Kidney (tissue), 13 donors: ENCODE measurements at regions not wholly inside any gene's neighbourhood (a gene's known extent, or its start where the extent isn't known, plus 50 kb on each side); places are given as distances from the start of the nearest gene placed in this dataset.

ENCODE experiments used
- DNase-seq, 5 donors: peaks; one replicate each; pipeline ENCODE4 v3.0.0-alpha.2; 2013 to 2020
- FAIRE-seq: peaks from 2 replicates; lab custom pipeline; 2012; peaks lifted over from hg19 to GRCh38; lab: Jason Lieb, UNC
- H3K27ac ChIP-seq, 2 donors: one replicate each; pipeline ENCODE4 v1.7.0; 2013; ENCODE audit warnings: low read depth in 2 of 2, low read length in 2 of 2, inconsistent platforms in 1 of 2
- H3K27me3 ChIP-seq: one replicate; pipeline ENCODE4 v1.7.1; 2013; ENCODE audit warnings: low read length, inconsistent platforms; ENCODE audit not compliant: control insufficient read depth, insufficient read depth
- H3K36me3 ChIP-seq, 3 donors: one replicate each; pipeline versions ENCODE4 v1.7.0 to v1.7.1; 2013; ENCODE audit warnings: low read length in 3 of 3, control low read depth in 1 of 3, inconsistent platforms in 1 of 3; ENCODE audit not compliant: insufficient read depth in 3 of 3, control insufficient read depth in 2 of 3
- H3K4me1 ChIP-seq, 3 donors: one replicate each; pipeline versions ENCODE4 v1.7.0 to v1.7.1; 2013; ENCODE audit warnings: low read length in 3 of 3, inconsistent platforms in 1 of 3, low read depth in 1 of 3; ENCODE audit not compliant: control insufficient read depth in 2 of 3, insufficient read depth in 2 of 3
- H3K4me3 ChIP-seq, 3 donors: one replicate each; pipeline versions ENCODE4 v1.7.0 to v1.8.1; 2013; ENCODE audit warnings: low read length in 3 of 3, control low read depth in 1 of 3, inconsistent platforms in 1 of 3
- H3K9ac ChIP-seq, 3 donors: one replicate each; pipeline versions ENCODE4 v1.7.0 to v1.7.1; 2013; ENCODE audit warnings: low read length in 3 of 3, control low read depth in 1 of 3, inconsistent platforms in 1 of 3
- H3K9me3 ChIP-seq, 3 donors: one replicate each; pipeline versions ENCODE4 v1.7.0 to v1.7.1; 2013; ENCODE audit warnings: low read length in 3 of 3, control low read depth in 1 of 3, inconsistent platforms in 1 of 3; ENCODE audit not compliant: control insufficient read depth in 2 of 3, insufficient read depth in 1 of 3
- intact Hi-C: fragments of 100-400 bp; cut with DNase I; formaldehyde crosslinking; loops from one replicate; pipeline ENCODE4 v1.11.1; 2022
- TF ChIP-seq, protein P1 (sequence below): IDR thresholded peaks from 3 replicates; pipeline ENCODE4 v1.5.1; 2012; ENCODE audit warnings: mild to moderate bottlenecking, moderate library complexity, borderline replicate concordance; ENCODE audit not compliant: insufficient read depth; ENCODE audit errors: extremely low read depth
- donor health status: control.
- donor health status: control.
- donor health status: control.
- donor health status: control.
- donor health status: control.
- donor health status: DM: yes; HTN: yes; CAD: no.
- donor health status: Normal renal cell carcinoma (clear cell type).

GRCh38 chr1:235918032-235918431, 51.3 kb upstream of the LYST start:
- Histone ChIP-seq H3K27me3 (no peaks in the 10 kb centered on the region), H3K4me1 (peaks cover 0 to 3% (median 2%) of the 10 kb centered on the region in 3 donors), H3K27ac (peak overlapping the region in 1 of 2 donors; percentile 23), H3K36me3 (no peaks in the 10 kb centered on the region), H3K9ac (no peak overlapping the region), H3K4me3 (no peak overlapping the region), H3K9me3 (no peaks in the 10 kb centered on the region)
- TF ChIP-seq, protein P1, sequence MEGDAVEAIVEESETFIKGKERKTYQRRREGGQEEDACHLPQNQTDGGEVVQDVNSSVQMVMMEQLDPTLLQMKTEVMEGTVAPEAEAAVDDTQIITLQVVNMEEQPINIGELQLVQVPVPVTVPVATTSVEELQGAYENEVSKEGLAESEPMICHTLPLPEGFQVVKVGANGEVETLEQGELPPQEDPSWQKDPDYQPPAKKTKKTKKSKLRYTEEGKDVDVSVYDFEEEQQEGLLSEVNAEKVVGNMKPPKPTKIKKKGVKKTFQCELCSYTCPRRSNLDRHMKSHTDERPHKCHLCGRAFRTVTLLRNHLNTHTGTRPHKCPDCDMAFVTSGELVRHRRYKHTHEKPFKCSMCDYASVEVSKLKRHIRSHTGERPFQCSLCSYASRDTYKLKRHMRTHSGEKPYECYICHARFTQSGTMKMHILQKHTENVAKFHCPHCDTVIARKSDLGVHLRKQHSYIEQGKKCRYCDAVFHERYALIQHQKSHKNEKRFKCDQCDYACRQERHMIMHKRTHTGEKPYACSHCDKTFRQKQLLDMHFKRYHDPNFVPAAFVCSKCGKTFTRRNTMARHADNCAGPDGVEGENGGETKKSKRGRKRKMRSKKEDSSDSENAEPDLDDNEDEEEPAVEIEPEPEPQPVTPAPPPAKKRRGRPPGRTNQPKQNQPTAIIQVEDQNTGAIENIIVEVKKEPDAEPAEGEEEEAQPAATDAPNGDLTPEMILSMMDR: no peak
- peak in 1 of 5 donors; percentile 18 for DNase-seq
- no peak for FAIRE-seq
- intact Hi-C loops: no loop called here

GRCh38 chr1:235917267-235917811, 50.6 kb upstream of the LYST start:
- H3K27ac ChIP-seq: peak overlapping the region in 1 of 2 donors; percentile 79
- TF ChIP-seq, protein P1: no peak
- DNase-seq (peak; percentile 46 to 92 (median 77)), FAIRE-seq (peak; percentile 45)
- H3K9ac ChIP-seq: no peak overlapping the region
- no peak overlapping the region for H3K4me3 ChIP-seq
- H3K27me3 ChIP-seq: no peaks in the 10 kb centered on the region
- H3K9me3 ChIP-seq: no peaks in the 10 kb centered on the region
- H3K4me1 ChIP-seq: peaks cover 0 to 3% (median 2%) of the 10 kb centered on the region in 3 donors
- no peaks in the 10 kb centered on the region for H3K36me3 ChIP-seq
- intact Hi-C loops: no loop called here
